HepG2 (cell line): ENCODE measurements at regions not wholly inside any gene's neighbourhood (a gene's known extent, or its start where the extent isn't known, plus 50 kb on each side); places are given as distances from the start of the nearest gene placed in this dataset.

ENCODE experiments used
- ATAC-seq: fragments of 200-7000 bp; cut with Tn5 transposase; 3 replicates; pipeline ENCODE4 v1.9.1; 2020; ENCODE audit warnings: mild to moderate bottlenecking, moderate library complexity
- BruUV-seq: library from RNA; stranded (reverse); fragments of 400-500 nt; replicated peaks from 2 replicates; lab custom pipeline; 2021; lab: Mats Ljungman, UMichigan
- CTCF ChIA-PET: fragments of 300-600 bp; formaldehyde crosslinking; extraction: SDS; loops from one replicate; lab custom pipeline; 2021; ENCODE audit warnings: low total read pairs, inconsistent platforms, low intra/inter-chr PET ratio; lab: Yijun Ruan, JAX
- POLR2A ChIA-PET: fragments of 350-600 bp; sonication (Branson Sonifier 250); formaldehyde crosslinking; loops from one replicate; lab custom pipeline; 2020; ENCODE audit warnings: antibody characterized with exemption, inconsistent platforms; lab: Yijun Ruan, JAX
- DNase-seq: peaks from one replicate; pipeline ENCODE4 v3.0.0-alpha.2; 2015; ENCODE audit warnings: low spot score
- FAIRE-seq: peaks from 3 replicates; lab custom pipeline; 2011; peaks lifted over from hg19 to GRCh38; lab: Jason Lieb, UNC
- H2AFZ ChIP-seq: one replicate; pipeline ENCODE4 v1.6.1; 2011; ENCODE audit warnings: low read length, inconsistent platforms
- H3K27ac ChIP-seq: fragments of 300-600 bp; 3 replicates; pipeline ENCODE4 v1.8.0; 2011; ENCODE audit warnings: mixed run types, mild to moderate bottlenecking, mixed read lengths, low read length, inconsistent platforms; ENCODE audit not compliant: insufficient read depth; ENCODE audit errors: extremely low read length
- H3K27me3 ChIP-seq, 2 experiments: fragments of 200-600 bp in 1 of 2; 2 replicates in 1 of 2; 3 replicates in 1 of 2; pipeline versions ENCODE4 v1.6.0 to v1.8.0; 2011; ENCODE audit warnings: low read length in 2 of 2, mild to moderate bottlenecking in 2 of 2, moderate library complexity in 2 of 2, inconsistent platforms in 1 of 2; ENCODE audit not compliant: insufficient read depth in 2 of 2, control insufficient read depth in 1 of 2
- H3K36me3 ChIP-seq, 2 experiments: fragments of 200-600 bp in 1 of 2; replicated peaks in 1 of 2; 2 replicates in 1 of 2; 3 replicates in 1 of 2; pipeline versions ENCODE4 v1.5.1 to v1.8.0; 2011; ENCODE audit warnings: low read length in 2 of 2, inconsistent platforms in 1 of 2; ENCODE audit not compliant: insufficient read depth in 2 of 2, control insufficient read depth in 1 of 2
- H3K4me1 ChIP-seq: 2 replicates; pipeline ENCODE4 v1.5.1; 2012; ENCODE audit warnings: low read length, inconsistent platforms; ENCODE audit not compliant: insufficient read depth
- H3K4me2 ChIP-seq: 2 replicates; pipeline ENCODE4 v1.6.0; 2011; ENCODE audit warnings: low read depth, low read length, inconsistent platforms
- H3K4me3 ChIP-seq, 3 experiments: fragments of 200-600 bp in 1 of 3; sonication (generic), shearing (Covaris generic) in 1 of 3; replicated peaks in 1 of 3; 2 replicates each; pipeline ENCODE4 v1.5.1; 2011 to 2016; ENCODE audit warnings: low read length in 3 of 3, inconsistent platforms in 2 of 3, low read depth in 2 of 3, mild to moderate bottlenecking in 2 of 3, control low read depth in 1 of 3, mixed read lengths in 1 of 3; ENCODE audit not compliant: insufficient read depth in 1 of 3
- H3K79me2 ChIP-seq: one replicate; pipeline ENCODE4 v1.6.1; 2011; ENCODE audit warnings: low read length, inconsistent platforms; ENCODE audit not compliant: insufficient read depth
- H3K9ac ChIP-seq: 2 replicates; pipeline ENCODE4 v1.6.0; 2011; ENCODE audit warnings: mild to moderate bottlenecking, low read depth, low read length, inconsistent platforms; ENCODE audit not compliant: insufficient read depth
- H3K9me3 ChIP-seq: 2 replicates; pipeline ENCODE4 v1.5.1; 2012; ENCODE audit warnings: mild to moderate bottlenecking, low read length
- H4K20me1 ChIP-seq: 2 replicates; pipeline ENCODE4 v1.6.0; 2011; ENCODE audit warnings: inconsistent platforms, mild to moderate bottlenecking, low read length, moderate library complexity; ENCODE audit not compliant: insufficient read depth
- AGO1 ChIP-seq: fragments of 200-400 bp; formaldehyde crosslinking; IDR thresholded peaks from 2 replicates; pipeline ENCODE4 v1.6.1; 2017; ENCODE audit warnings: mild to moderate bottlenecking, low read depth, low read length, moderate library complexity; ENCODE audit not compliant: poor library complexity, severe bottlenecking
- CBX2 ChIP-seq, 2 experiments: fragments of 200-600 bp in 1 of 2; sonication (generic); formaldehyde crosslinking in 1 of 2; IDR thresholded peaks; 2 replicates each; pipeline versions ENCODE4 v1.7.0 to v1.8.1; 2018 to 2022; ENCODE audit warnings: low read depth in 2 of 2, low read length in 1 of 2, mild to moderate bottlenecking in 1 of 2, missing genetic modification reagents in 1 of 2
- HNF4G ChIP-seq, 2 experiments: sonication (generic) in 1 of 2; formaldehyde crosslinking in 1 of 2; IDR thresholded peaks; 2 replicates each; pipeline versions ENCODE4 v1.4.0 to v1.6.1; 2011 to 2020; ENCODE audit warnings: borderline replicate concordance in 2 of 2, low read depth in 2 of 2, mild to moderate bottlenecking in 2 of 2, low read length in 1 of 2, missing genetic modification reagents in 1 of 2, moderate library complexity in 1 of 2
- MIXL1 ChIP-seq: IDR thresholded peaks from 2 replicates; pipeline ENCODE4 v1.6.1; 2016
- PHF5A ChIP-seq: IDR thresholded peaks from one replicate; pipeline ENCODE4 v1.6.1; 2018; ENCODE audit warnings: low read depth, missing genetic modification reagents; ENCODE audit not compliant: unreplicated experiment
- SP2 ChIP-seq: sonication (generic); formaldehyde crosslinking; IDR thresholded peaks from 2 replicates; pipeline ENCODE4 v1.5.1; 2020; ENCODE audit warnings: mild to moderate bottlenecking, missing genetic modification reagents
- TOE1 ChIP-seq: sonication (generic); formaldehyde crosslinking; IDR thresholded peaks from 2 replicates; pipeline ENCODE4 v1.4.0; 2020; ENCODE audit warnings: mild to moderate bottlenecking, missing genetic modification reagents
- ZNF251 ChIP-seq: sonication (generic); formaldehyde crosslinking; IDR thresholded peaks from 2 replicates; pipeline ENCODE4 v1.9.0; 2021; ENCODE audit warnings: mild to moderate bottlenecking, missing genetic modification reagents
- ZNF263 ChIP-seq: sonication (generic); formaldehyde crosslinking; IDR thresholded peaks from 2 replicates; pipeline ENCODE4 v1.4.0; 2020; ENCODE audit warnings: missing genetic modification reagents
- ZNF644 ChIP-seq: IDR thresholded peaks from 2 replicates; pipeline ENCODE4 v1.6.1; 2016; ENCODE audit warnings: low read depth
- WGBS: methylation state at CpG from one replicate; pipeline ENCODE4 v1.1.6; 2017; ENCODE audit warnings: low lambda C conversion rate; 5-methylcytosine and 5-hydroxymethylcytosine counted together
- in situ Hi-C: cut with HindIII; loops from 2 replicates; pipeline ENCODE4 v1.10.0; 2017; ENCODE audit warnings: low pct_unique_long_range_greater_than_20kb; ENCODE audit not compliant: extremely low pct_ligation_motif_present
- intact Hi-C: fragments of 100-400 bp; cut with micrococcal nuclease; formaldehyde crosslinking; loops from one replicate; pipeline ENCODE4 v1.10.0; 2022; ENCODE audit not compliant: unreplicated experiment

- H3K9ac ChIP-seq = no peak overlapping the region
- no peaks in the 10 kb centered on the region for H4K20me1 ChIP-seq
- no peak for FAIRE-seq
- no peaks in the 10 kb centered on the region for H3K36me3 ChIP-seq
- H3K79me2 ChIP-seq = no peaks in the 10 kb centered on the region
- TF ChIP-seq MIXL1 (CRISPR knock-in tag) (no peak), SP2 (CRISPR knock-in tag) (no peak), CBX2 (IDR thresholded peaks at IDR 0.05; ENCODE audit: low read depth, low read length) (no peak), CBX2 (CRISPR knock-in tag; IDR thresholded peaks at IDR 0.05; ENCODE audit: low read depth) (no peak), PHF5A (CRISPR knock-in tag) (no peak), TOE1 (no peak), ZNF263 (CRISPR knock-in tag) (no peak)
- no peaks in the 10 kb centered on the region for H3K9me3 ChIP-seq
- no peak for ATAC-seq
- BruUV-seq = no TSS peak
- no peaks in the 10 kb centered on the region; a peak in 1 of 5 replicates for H3K27me3 ChIP-seq
- in situ Hi-C loops (no loop called here), intact Hi-C loops (loop anchor here (5.0 kb wide), 1 partner anchor 338 kb away; no protein-coding TSS in a partner anchor)
- POLR2A ChIA-PET = no interaction called here
- no peak overlapping the region for H3K27ac ChIP-seq
- CTCF ChIA-PET = no interaction called here
- H3K4me3 ChIP-seq = no peak overlapping the region
- WGBS = 62% methylated on average over 2 of the region's 2 CpGs
- H3K4me1 ChIP-seq = peaks cover 21% of the 10 kb centered on the region
- no peak overlapping the region for H2AFZ ChIP-seq
- H3K4me2 ChIP-seq = no peak overlapping the region
- DNase-seq = no peak
Observed at GRCh38 chr12:94095618-94096017, 52.8 kb upstream of the PLXNC1 start.

- intact Hi-C loops (loop anchor here (5.0 kb wide), 1 partner anchor 341 kb away; no protein-coding TSS in a partner anchor), in situ Hi-C loops (no loop called here)
- H2AFZ ChIP-seq = no peak overlapping the region
- H3K36me3 ChIP-seq = no peaks in the 10 kb centered on the region
- FAIRE-seq (no peak), ATAC-seq (no peak), DNase-seq (no peak)
- 31% methylated on average over 3 of the region's 3 CpGs for WGBS
- no peak overlapping the region for H3K4me2 ChIP-seq
- H3K4me1 ChIP-seq = peaks cover 41% of the 10 kb centered on the region
- no peak overlapping the region for H3K4me3 ChIP-seq
- no TSS peak for BruUV-seq
- H3K27ac ChIP-seq = no peak overlapping the region
- H4K20me1 ChIP-seq = no peaks in the 10 kb centered on the region
- no peak overlapping the region for H3K9ac ChIP-seq
- H3K79me2 ChIP-seq = no peaks in the 10 kb centered on the region
- H3K9me3 ChIP-seq = no peaks in the 10 kb centered on the region
- TF ChIP-seq AGO1 = no peak
- TF ChIP-seq ZNF644 (CRISPR knock-in tag) = no peak
- TF ChIP-seq HNF4G (IDR thresholded peaks at IDR 0.05; ENCODE audit: borderline replicate concordance, low read depth, low read length) = no peak
- TF ChIP-seq HNF4G (CRISPR knock-in tag; IDR thresholded peaks at IDR 0.05; ENCODE audit: borderline replicate concordance, low read depth) = no peak
- TF ChIP-seq ZNF251 = no peak
- H3K27me3 ChIP-seq = peaks cover 0 to 7% of the 10 kb centered on the region in 2 experiments; a peak in 2 of 5 replicates
- ChIA-PET POLR2A (no interaction called here), CTCF (no interaction called here)
Observed at GRCh38 chr12:94098466-94098865, 49.9 kb upstream of the PLXNC1 start.
